Common myeloid progenitor, CD34-positive (primary cell): ENCODE measurements at regions not wholly inside any gene's neighbourhood (a gene's known extent, or its start where the extent isn't known, plus 50 kb on each side); places are given as distances from the start of the nearest gene placed in this dataset.

Experiments used
- CTCF ChIA-PET: fragments of 350-600 bp; sonication (Branson Sonifier 250); formaldehyde crosslinking; loops from one replicate; lab custom pipeline; 2021; ENCODE audit warnings: antibody characterized with exemption; lab: Charles Lee
- POLR2A ChIA-PET: fragments of 350-600 bp; sonication (Branson Sonifier 250); formaldehyde crosslinking; loops from one replicate; lab custom pipeline; 2021; ENCODE audit warnings: antibody characterized with exemption; lab: Charles Lee
- DNase-seq, 3 donors: peaks; one replicate each; pipeline versions ENCODE4 v3.0.0 to v3.0.0-alpha.2; 2013
- H3K27ac ChIP-seq, 2 experiments: 1 replicate in 1 of 2; 2 replicates in 1 of 2; pipeline ENCODE4 v1.7.0; 2013; ENCODE audit warnings: inconsistent platforms in 2 of 2, low read length in 2 of 2, mild to moderate bottlenecking in 2 of 2, low read depth in 1 of 2, moderate library complexity in 1 of 2; ENCODE audit not compliant: severe bottlenecking in 2 of 2, insufficient read depth in 1 of 2, poor library complexity in 1 of 2
- H3K27me3 ChIP-seq, 5 experiments: replicated peaks in 2 of 5; 1 replicate in 3 of 5; 2 replicates in 2 of 5; pipeline versions ENCODE4 v1.6.1 to v1.7.0; 2013; ENCODE audit warnings: low read length in 4 of 5, mild to moderate bottlenecking in 2 of 5, moderate library complexity in 2 of 5, inconsistent platforms in 1 of 5; ENCODE audit not compliant: insufficient read depth in 5 of 5, control insufficient read depth in 4 of 5
- H3K36me3 ChIP-seq, 4 experiments: 1 replicate in 2 of 4; 2 replicates in 2 of 4; pipeline versions ENCODE4 v1.6.1 to v1.7.0; 2013; ENCODE audit warnings: low read length in 3 of 4, control low read depth in 1 of 4, mild to moderate bottlenecking in 1 of 4; ENCODE audit not compliant: control insufficient read depth in 4 of 4, insufficient read depth in 4 of 4
- H3K4me1 ChIP-seq, 4 experiments: 1 replicate in 3 of 4; 2 replicates in 1 of 4; pipeline versions ENCODE4 v1.6.1 to v1.7.1; 2013; ENCODE audit warnings: low read length in 3 of 4, mild to moderate bottlenecking in 3 of 4, control low read depth in 1 of 4, inconsistent platforms in 1 of 4, moderate library complexity in 1 of 4; ENCODE audit not compliant: control insufficient read depth in 4 of 4, insufficient read depth in 4 of 4; ENCODE audit errors: control extremely low read depth in 1 of 4
- H3K4me3 ChIP-seq, 7 experiments: 1 replicate in 4 of 7; 2 replicates in 3 of 7; pipeline versions ENCODE4 v1.5.1 to v1.7.0; 2013; ENCODE audit warnings: mild to moderate bottlenecking in 7 of 7, low read length in 6 of 7, moderate library complexity in 6 of 7, inconsistent platforms in 2 of 7, low read depth in 2 of 7, control low read depth in 1 of 7; ENCODE audit not compliant: insufficient read depth in 4 of 7, control insufficient read depth in 1 of 7; ENCODE audit errors: extremely low read depth in 1 of 7
- H3K9me3 ChIP-seq, 5 experiments: 1 replicate in 4 of 5; 2 replicates in 1 of 5; pipeline versions ENCODE4 v1.6.1 to v1.7.1; 2013; ENCODE audit warnings: low read length in 4 of 5, mild to moderate bottlenecking in 2 of 5, inconsistent platforms in 1 of 5, low read depth in 1 of 5, moderate library complexity in 1 of 5; ENCODE audit not compliant: control insufficient read depth in 4 of 5, insufficient read depth in 2 of 5; ENCODE audit errors: control extremely low read depth in 1 of 5
- WGBS: methylation state at CpG from one replicate; pipeline ENCODE4 v1.1.5; 2013; ENCODE audit not compliant: insufficient coverage; 5-methylcytosine and 5-hydroxymethylcytosine counted together

DNA sequence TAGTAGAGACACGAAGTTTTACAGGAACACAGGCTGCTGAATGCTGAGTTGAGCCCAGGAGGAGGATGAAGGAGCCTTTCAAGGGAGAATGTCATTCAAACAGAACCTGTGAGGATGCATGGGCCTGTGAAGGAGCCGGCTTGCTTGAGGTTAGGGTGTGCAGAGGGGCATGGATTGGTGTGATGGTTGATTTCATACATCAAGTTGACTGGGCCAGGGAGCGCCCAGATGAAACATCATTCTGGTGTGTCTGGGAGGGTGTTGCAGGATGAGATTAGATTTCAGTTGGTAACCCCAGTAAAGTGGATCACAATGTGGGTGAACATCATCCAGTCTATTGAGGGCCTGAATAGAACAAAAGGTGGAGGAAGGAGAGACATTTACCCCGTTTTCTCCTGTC lies 243.6 kb downstream of the EDEM1 start:
- no peaks in the 10 kb centered on the region for H3K9me3 ChIP-seq
- 100% methylated on average over 3 of the region's 4 CpGs for WGBS

DNA sequence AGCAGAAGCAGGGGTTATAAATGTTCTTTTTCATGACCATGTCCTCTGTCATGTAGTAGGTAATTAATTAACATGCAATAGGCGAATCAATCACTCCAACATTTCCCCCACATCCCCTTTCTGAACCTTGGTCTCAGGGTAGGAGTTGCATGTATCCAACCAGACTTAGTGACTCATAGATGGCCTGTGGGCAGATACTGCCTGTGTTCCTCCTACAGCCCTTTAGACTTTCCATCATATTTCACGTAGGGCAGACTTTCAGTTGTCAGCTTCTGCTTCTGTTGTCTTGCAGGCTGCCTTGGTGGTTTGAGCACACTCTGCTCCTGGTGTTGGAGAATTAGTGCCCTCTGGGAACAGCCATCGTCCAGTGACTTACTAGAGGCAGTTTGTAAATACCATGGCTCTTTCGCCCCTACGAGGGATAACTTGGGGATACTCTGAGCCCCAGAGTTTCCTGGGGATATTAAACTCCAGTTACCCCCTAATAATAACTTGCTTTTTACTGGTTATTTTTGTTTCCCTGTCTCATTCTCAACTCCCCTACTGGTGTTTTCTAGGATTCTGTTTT lies 244.4 kb downstream of the EDEM1 start:
- no peaks in the 10 kb centered on the region for H3K9me3 ChIP-seq
- peak; percentile 56 to 96 (median 93) for DNase-seq
- H3K27ac ChIP-seq = no peak overlapping the region
- 94% methylated on average over 3 of the region's 5 CpGs for WGBS
- peaks cover 13 to 59% (median 39%) of the 10 kb centered on the region in 4 experiments for H3K4me1 ChIP-seq
- ChIA-PET POLR2A (no interaction called here), CTCF (no interaction called here)
- no peaks in the 10 kb centered on the region for H3K27me3 ChIP-seq
- H3K36me3 ChIP-seq = no peaks in the 10 kb centered on the region
- H3K4me3 ChIP-seq = no peak overlapping the region

More for the DNA sequence above, 243.6 kb downstream of the EDEM1 start:
- Histone ChIP-seq H3K4me3 (peak overlapping the region in 1 of 7 experiments; percentile 2), H3K36me3 (no peaks in the 10 kb centered on the region), H3K4me1 (peaks cover 13 to 66% (median 44%) of the 10 kb centered on the region in 4 experiments), H3K27ac (peak overlapping the region in 1 of 2 experiments; percentile 21), H3K27me3 (no peaks in the 10 kb centered on the region)
- CTCF ChIA-PET = no interaction called here
- POLR2A ChIA-PET = no interaction called here
- peak in 1 of 3 donors; percentile 15 for DNase-seq

- peaks cover 0 to 16% (median 8%) of the 10 kb centered on the region in 4 experiments for H3K4me1 ChIP-seq
These were observed 249.8 kb downstream of the EDEM1 start for GRCh38 chr3:5437296-5437782.

DNA sequence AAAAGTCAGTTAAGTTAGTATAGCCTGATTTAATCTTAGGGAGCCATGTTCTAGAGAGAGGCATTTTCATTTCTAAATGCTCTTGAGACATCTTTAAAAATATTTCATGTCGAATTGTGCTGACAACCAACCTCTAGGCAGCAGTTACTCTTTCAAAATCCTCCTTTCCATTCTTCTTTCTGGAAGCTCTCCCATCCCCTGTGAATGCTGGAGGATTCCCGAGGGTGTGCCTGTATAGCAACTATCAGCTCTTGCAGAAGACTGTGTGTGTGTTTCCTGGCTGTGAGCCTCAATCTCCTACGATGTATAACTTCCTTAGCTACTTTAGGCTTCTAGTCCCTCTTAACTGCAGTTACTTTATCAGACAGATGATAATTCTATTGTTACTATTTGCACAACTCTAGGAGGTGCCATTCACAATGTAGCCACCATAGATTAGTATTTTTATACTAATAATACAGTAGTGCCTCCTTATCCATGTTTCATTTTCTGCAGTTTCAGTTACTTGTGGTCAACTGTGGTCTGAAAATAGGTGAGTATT lies 250.3 kb downstream of the EDEM1 start:
- H3K4me1 ChIP-seq = peaks cover 0 to 15% (median 7%) of the 10 kb centered on the region in 4 experiments
- H3K9me3 ChIP-seq = no peaks in the 10 kb centered on the region
- peak overlapping the region in 1 of 2 experiments; percentile 10 for H3K27ac ChIP-seq
- ChIA-PET CTCF (interaction anchor here (0.7 to 1.0 kb wide), 3 partner anchors 9 to 294 kb away, joined by 3 read pairs; no protein-coding TSS in a partner anchor), POLR2A (no interaction called here)
- WGBS = 47% methylated on average over 2 of the region's 3 CpGs
- H3K27me3 ChIP-seq = no peaks in the 10 kb centered on the region
- peak overlapping the region in 1 of 7 experiments; percentile 28 for H3K4me3 ChIP-seq
- no peaks in the 10 kb centered on the region for H3K36me3 ChIP-seq
- peak in 1 of 3 donors; percentile 21 for DNase-seq

More at GRCh38 chr3:5437296-5437782, 249.8 kb downstream of the EDEM1 start:
- Histone ChIP-seq H3K27me3 (no peaks in the 10 kb centered on the region), H3K27ac (peak overlapping the region in 1 of 2 experiments; percentile 10), H3K36me3 (no peaks in the 10 kb centered on the region), H3K4me3 (no peak overlapping the region), H3K9me3 (no peaks in the 10 kb centered on the region)
- DNase-seq = no peak
- POLR2A ChIA-PET = no interaction called here
- 97% methylated on average over 3 of the region's 5 CpGs for WGBS
- CTCF ChIA-PET = interaction anchor here (0.9 to 1.0 kb wide), 2 partner anchors 8 to 294 kb away, joined by 3 read pairs; no protein-coding TSS in a partner anchor

GRCh38 chr3:5441401-5441800 lies 253.9 kb downstream of the EDEM1 start:
- POLR2A ChIA-PET = no interaction called here

GRCh38 chr3:5442106-5442785 lies 254.7 kb downstream of the EDEM1 start:
- Histone ChIP-seq H3K27me3 (no peaks in the 10 kb centered on the region), H3K27ac (no peak overlapping the region), H3K9me3 (peaks cover 0 to 5% (median 0%) of the 10 kb centered on the region in 5 experiments), H3K4me1 (peaks cover 0 to 15% (median 5%) of the 10 kb centered on the region in 4 experiments), H3K36me3 (no peaks in the 10 kb centered on the region), H3K4me3 (no peak overlapping the region)
- 67% methylated on average over 2 of the region's 4 CpGs for WGBS
- peak in 2 of 3 donors; percentile 40 to 68 for DNase-seq
- POLR2A ChIA-PET = no interaction called here
- CTCF ChIA-PET = no interaction called here

More at GRCh38 chr3:5441401-5441800, 253.9 kb downstream of the EDEM1 start:
- H3K36me3 ChIP-seq = no peaks in the 10 kb centered on the region
- H3K4me1 ChIP-seq = peaks cover 0 to 15% (median 5%) of the 10 kb centered on the region in 4 experiments
- peaks cover 0 to 5% (median 0%) of the 10 kb centered on the region in 5 experiments for H3K9me3 ChIP-seq
- CTCF ChIA-PET = no interaction called here
- WGBS = 100% methylated on average over 1 of the region's 1 CpG
- H3K4me3 ChIP-seq = no peak overlapping the region
- no peak for DNase-seq
- no peak overlapping the region for H3K27ac ChIP-seq
- no peaks in the 10 kb centered on the region for H3K27me3 ChIP-seq

DNA sequence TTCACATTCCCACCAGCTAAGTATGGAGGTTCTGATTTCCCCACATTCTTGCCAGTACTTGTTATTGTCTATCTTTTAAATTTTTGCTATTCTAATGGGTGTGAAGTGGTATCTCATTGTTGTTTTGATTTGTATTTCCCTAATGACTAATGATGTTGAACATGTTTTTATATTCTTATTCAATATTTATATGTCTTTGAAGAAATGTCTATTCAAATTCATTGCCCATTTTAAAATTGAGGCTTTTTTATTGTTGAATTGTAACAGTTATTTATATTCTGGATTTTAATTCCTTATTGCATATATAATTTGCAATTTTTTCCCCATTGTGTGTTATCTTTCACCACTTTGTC lies 255.3 kb downstream of the EDEM1 start:
- DNase-seq = no peak
- H3K4me1 ChIP-seq = peaks cover 0 to 15% (median 5%) of the 10 kb centered on the region in 4 experiments
- no peaks in the 10 kb centered on the region for H3K36me3 ChIP-seq
- POLR2A ChIA-PET = no interaction called here
- H3K4me3 ChIP-seq = no peak overlapping the region
- no peaks in the 10 kb centered on the region for H3K27me3 ChIP-seq
- CTCF ChIA-PET = no interaction called here
- no peak overlapping the region for H3K27ac ChIP-seq
- H3K9me3 ChIP-seq = peaks cover 0 to 5% (median 0%) of the 10 kb centered on the region in 5 experiments
